ENCODE measurements at regions not wholly inside any gene's neighbourhood (a gene's known extent, or its start where the extent isn't known, plus 50 kb on each side); places are given as distances from the start of the nearest gene placed in this dataset.
A peak's percentile ranks its signal among the peaks of the same experiment; 100 is the strongest.

GRCh38 chr12:89234324-89235114 lies 117.8 kb downstream of the DUSP6 start:
- no peak overlapping the region for H3K4me3 ChIP-seq (ENCODE audit: low read length)
- peak; percentile 72 for DNase-seq (ENCODE audit: low read depth)
- no peak for TF ChIP-seq CTCF (IDR thresholded peaks at IDR 0.05; ENCODE audit: insufficient read depth, low read depth, low read length, missing control alignments)

- TF ChIP-seq CTCF (IDR thresholded peaks at IDR 0.05; ENCODE audit: insufficient read depth, low read depth, low read length, missing control alignments) = no peak
- no peak for DNase-seq (ENCODE audit: low read depth)
- H3K4me3 ChIP-seq (ENCODE audit: low read length) = no peak overlapping the region
Observed at GRCh38 chr12:89231686-89232085, 120.6 kb downstream of the DUSP6 start.

GRCh38 chr12:89230376-89231315 lies 121.7 kb downstream of the DUSP6 start:
- DNase-seq (ENCODE audit: low read depth) = peak; percentile 79
- no peak overlapping the region for H3K4me3 ChIP-seq (ENCODE audit: low read length)
- no peak for TF ChIP-seq CTCF (IDR thresholded peaks at IDR 0.05; ENCODE audit: insufficient read depth, low read depth, low read length, missing control alignments)

- H3K4me3 ChIP-seq (ENCODE audit: low read length) = no peak overlapping the region
- TF ChIP-seq CTCF (IDR thresholded peaks at IDR 0.05; ENCODE audit: insufficient read depth, low read depth, low read length, missing control alignments) = no peak
- DNase-seq (ENCODE audit: low read depth) = no peak
Observed at GRCh38 chr12:89228491-89228890, 123.8 kb downstream of the DUSP6 start.

GRCh38 chr12:89227774-89228173 lies 124.5 kb downstream of the DUSP6 start:
- no peak overlapping the region for H3K4me3 ChIP-seq (ENCODE audit: low read length)
- TF ChIP-seq CTCF (IDR thresholded peaks at IDR 0.05; ENCODE audit: insufficient read depth, low read depth, low read length, missing control alignments) = no peak
- DNase-seq (ENCODE audit: low read depth) = no peak

GRCh38 chr12:89225808-89226411 lies 126.4 kb downstream of the DUSP6 start:
- peak; percentile 100 for DNase-seq (ENCODE audit: low read depth)
- peak; percentile 19 for TF ChIP-seq CTCF (IDR thresholded peaks at IDR 0.05; ENCODE audit: insufficient read depth, low read depth, low read length, missing control alignments)
- no peak overlapping the region for H3K4me3 ChIP-seq (ENCODE audit: low read length)

Data from epithelial cell of esophagus (primary cell).